ENCODE measurements at regions not wholly inside any gene's neighbourhood (a gene's known extent, or its start where the extent isn't known, plus 50 kb on each side); places are given as distances from the start of the nearest gene placed in this dataset.

DNA sequence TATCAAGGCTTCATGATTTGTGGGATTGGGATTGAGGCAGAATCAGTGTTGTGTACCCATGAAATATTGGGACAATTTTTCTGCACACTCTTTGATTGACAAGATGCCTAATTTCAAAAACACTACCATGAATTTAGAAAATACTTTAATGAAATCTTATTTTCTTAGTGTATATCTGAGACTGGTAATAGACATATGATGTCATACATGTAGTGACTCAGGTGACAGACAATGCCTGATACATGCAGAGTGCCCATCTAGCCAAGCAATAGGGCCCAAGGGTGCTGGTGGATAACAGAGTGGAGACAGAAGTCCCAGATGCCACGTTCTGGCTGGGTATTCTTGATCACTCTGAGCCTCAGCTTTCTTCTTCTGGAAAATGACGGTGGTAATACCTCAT lies 279.6 kb upstream of the ARID1B start:
- no peak overlapping the region for H3K27ac Mint-ChIP-seq
- Histone ChIP-seq H4K20me1 (ENCODE audit: low read depth) (no peaks in the 10 kb centered on the region), H3K4me1 (no peaks in the 10 kb centered on the region), H3K27ac (no peak overlapping the region), H3K27me3 (no peaks in the 10 kb centered on the region), H3K79me2 (ENCODE audit: low read depth) (no peaks in the 10 kb centered on the region), H3K4me2 (no peak overlapping the region), H3K9me3 (ENCODE audit: low read depth) (no peaks in the 10 kb centered on the region), H3K4me3 (no peak overlapping the region), H3F3A (ENCODE audit: low read depth) (no peaks in the 10 kb centered on the region), H3K36me3 (no peaks in the 10 kb centered on the region), H3K9ac (no peak overlapping the region), H2AFZ (replicated peaks) (no peak overlapping the region)
- no peak for DNase-seq (ENCODE audit: low spot score)
- no peaks in the 10 kb centered on the region for H3K9me3 Mint-ChIP-seq
- H3K4me1 Mint-ChIP-seq, result no peaks in the 10 kb centered on the region
- H3K36me3 Mint-ChIP-seq, result no peaks in the 10 kb centered on the region
- no peak overlapping the region for H3K4me3 Mint-ChIP-seq
- peaks cover 5% of the 10 kb centered on the region for H3K27me3 Mint-ChIP-seq (ENCODE audit: insufficient read depth, low read depth)
- TF ChIP-seq EZH2 (IDR thresholded peaks at IDR 0.05), result no peak

DNA sequence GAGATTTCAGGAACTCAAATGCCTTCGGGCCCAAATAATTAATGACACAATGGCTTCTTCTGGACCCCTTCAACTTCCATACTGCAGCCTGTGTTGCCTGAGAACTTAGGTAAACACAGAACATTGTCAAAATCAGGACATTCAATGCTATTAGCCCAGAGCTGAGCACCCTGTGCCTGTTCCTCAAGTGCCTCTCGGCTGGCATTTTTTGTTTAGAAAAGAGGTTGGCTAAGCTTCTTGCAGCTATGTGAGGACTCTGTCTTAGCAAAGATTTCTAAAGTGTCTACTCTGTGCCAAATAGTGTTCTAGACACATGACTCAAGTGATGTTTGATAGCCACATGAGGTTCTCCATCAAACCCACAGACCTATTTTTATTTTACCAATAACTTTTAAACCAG lies 289.3 kb upstream of the ARID1B start:
- Mint-ChIP-seq H3K9me3 (peaks cover 23% of the 10 kb centered on the region), H3K27ac (no peak overlapping the region), H3K4me3 (no peak overlapping the region)

DNA sequence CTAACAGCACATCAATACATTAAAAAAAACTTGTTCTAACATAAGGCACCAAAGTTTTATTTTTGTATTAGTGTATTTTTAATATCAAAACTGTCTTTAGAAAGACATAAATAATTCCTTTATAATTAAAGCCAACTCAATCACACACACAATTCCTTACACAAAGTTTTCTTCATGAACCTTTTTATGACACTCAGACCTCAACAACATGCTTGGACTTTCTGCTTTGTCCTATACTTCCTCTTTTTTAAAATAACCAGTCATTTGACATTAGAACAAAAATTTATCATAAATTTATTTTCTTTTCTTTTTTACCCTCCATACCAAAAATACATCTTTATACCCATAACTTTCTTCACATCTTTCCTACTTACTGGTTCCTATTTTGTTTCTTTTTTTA lies 292.0 kb upstream of the ARID1B start:
- H3K27me3 Mint-ChIP-seq (ENCODE audit: insufficient read depth, low read depth), result no peaks in the 10 kb centered on the region
- Histone ChIP-seq H3F3A (ENCODE audit: low read depth) (no peaks in the 10 kb centered on the region), H3K27me3 (no peaks in the 10 kb centered on the region), H3K4me1 (no peaks in the 10 kb centered on the region), H3K4me2 (no peak overlapping the region), H3K9ac (no peak overlapping the region), H4K20me1 (ENCODE audit: low read depth) (no peaks in the 10 kb centered on the region), H2AFZ (replicated peaks) (no peak overlapping the region), H3K79me2 (ENCODE audit: low read depth) (no peaks in the 10 kb centered on the region), H3K27ac (no peak overlapping the region), H3K4me3 (no peak overlapping the region), H3K36me3 (no peaks in the 10 kb centered on the region), H3K9me3 (ENCODE audit: low read depth) (peaks cover 5% of the 10 kb centered on the region)
- no peak overlapping the region for H3K4me3 Mint-ChIP-seq
- no peak overlapping the region for H3K27ac Mint-ChIP-seq
- H3K9me3 Mint-ChIP-seq, result peaks cover 19% of the 10 kb centered on the region
- H3K36me3 Mint-ChIP-seq, result no peaks in the 10 kb centered on the region
- DNase-seq (ENCODE audit: low spot score), result no peak
- no peak for TF ChIP-seq CTCF (IDR thresholded peaks at IDR 0.05)
- TF ChIP-seq EZH2phosphoT487 (IDR thresholded peaks at IDR 0.05), result no peak
- TF ChIP-seq EZH2 (IDR thresholded peaks at IDR 0.05), result no peak
- H3K4me1 Mint-ChIP-seq, result no peaks in the 10 kb centered on the region

More for the DNA sequence above, 289.3 kb upstream of the ARID1B start:
- TF ChIP-seq EZH2 (IDR thresholded peaks at IDR 0.05), result no peak
- no peak for TF ChIP-seq CTCF (IDR thresholded peaks at IDR 0.05)
- no peak overlapping the region for H3K9ac ChIP-seq
- no peaks in the 10 kb centered on the region for H3K36me3 ChIP-seq
- H3K4me1 ChIP-seq, result no peaks in the 10 kb centered on the region
- H3K27me3 Mint-ChIP-seq (ENCODE audit: insufficient read depth, low read depth), result no peaks in the 10 kb centered on the region
- H3K79me2 ChIP-seq (ENCODE audit: low read depth), result no peaks in the 10 kb centered on the region
- no peak overlapping the region for H3K27ac ChIP-seq
- no peaks in the 10 kb centered on the region for H3K27me3 ChIP-seq
- H4K20me1 ChIP-seq (ENCODE audit: low read depth), result no peaks in the 10 kb centered on the region
- no peak overlapping the region for H2AFZ ChIP-seq (replicated peaks)
- no peak overlapping the region for H3K4me3 ChIP-seq
- DNase-seq (ENCODE audit: low spot score), result no peak
- no peaks in the 10 kb centered on the region for H3K4me1 Mint-ChIP-seq
- H3K4me2 ChIP-seq, result no peak overlapping the region
- peaks cover 5% of the 10 kb centered on the region for H3K9me3 ChIP-seq (ENCODE audit: low read depth)
- H3K36me3 Mint-ChIP-seq, result no peaks in the 10 kb centered on the region
- H3F3A ChIP-seq (ENCODE audit: low read depth), result no peaks in the 10 kb centered on the region

GRCh38 chr6:156474507-156475120 lies 302.6 kb upstream of the ARID1B start:
- H3K27ac Mint-ChIP-seq, result no peak overlapping the region
- Histone ChIP-seq H3K4me1 (no peaks in the 10 kb centered on the region), H4K20me1 (ENCODE audit: low read depth) (no peaks in the 10 kb centered on the region), H3F3A (ENCODE audit: low read depth) (no peaks in the 10 kb centered on the region), H3K4me3 (no peak overlapping the region), H2AFZ (replicated peaks) (no peak overlapping the region), H3K9ac (no peak overlapping the region), H3K79me2 (ENCODE audit: low read depth) (no peaks in the 10 kb centered on the region), H3K27ac (no peak overlapping the region), H3K4me2 (no peak overlapping the region), H3K36me3 (no peaks in the 10 kb centered on the region), H3K9me3 (ENCODE audit: low read depth) (no peaks in the 10 kb centered on the region), H3K27me3 (no peaks in the 10 kb centered on the region)
- no peaks in the 10 kb centered on the region for H3K27me3 Mint-ChIP-seq (ENCODE audit: insufficient read depth, low read depth)
- no peaks in the 10 kb centered on the region for H3K4me1 Mint-ChIP-seq
- H3K9me3 Mint-ChIP-seq, result no peaks in the 10 kb centered on the region
- no peak overlapping the region for H3K4me3 Mint-ChIP-seq
- H3K36me3 Mint-ChIP-seq, result no peaks in the 10 kb centered on the region
- no peak for DNase-seq (ENCODE audit: low spot score)
- TF ChIP-seq EZH2 (IDR thresholded peaks at IDR 0.05) (no peak), EZH2phosphoT487 (IDR thresholded peaks at IDR 0.05) (no peak), CTCF (IDR thresholded peaks at IDR 0.05) (no peak)

Data from neural progenitor cell (in vitro differentiated cells).